HCT116 (cell line): ENCODE measurements at regions not wholly inside any gene's neighbourhood (a gene's known extent, or its start where the extent isn't known, plus 50 kb on each side); places are given as distances from the start of the nearest gene placed in this dataset.

Experiments used
- ATAC-seq: fragments of 200-7000 bp; cut with Tn5 transposase; 2 replicates; pipeline ENCODE4 v1.9.1; 2020; ENCODE audit warnings: mild to moderate bottlenecking, moderate library complexity
- BruUV-seq: library from RNA; stranded (reverse); fragments of 400-500 nt; replicated peaks from 2 replicates; lab custom pipeline; 2021; lab: Mats Ljungman, UMichigan
- CTCF ChIA-PET: fragments of 300-600 bp; sonication (Branson Sonifier 250); formaldehyde crosslinking; loops from one replicate; lab custom pipeline; 2021; ENCODE audit warnings: antibody characterized with exemption; lab: Charles Lee
- POLR2A ChIA-PET: fragments of 300-600, 350-600 bp; sonication (Branson Sonifier 250); formaldehyde crosslinking; loops from one replicate; lab custom pipeline; 2021; ENCODE audit warnings: antibody characterized with exemption; lab: Charles Lee
- RAD21 ChIA-PET, 2 experiments: fragments of 300-600 bp; sonication (Branson Sonifier 250); formaldehyde crosslinking; loops; one replicate each; lab custom pipeline; 2023; ENCODE audit warnings: low total read pairs in 2 of 2; ENCODE audit not compliant: uncharacterized antibody in 2 of 2, unreplicated experiment in 2 of 2, low non-redundant PET in 1 of 2; lab: Charles Lee
- DNase-seq: peaks from one replicate; pipeline ENCODE4 v3.0.0-alpha.2; 2010; ENCODE audit warnings: low read depth, low spot score
- H2AFZ ChIP-seq: fragments of 200-600 bp; shearing (Covaris generic), sonication (generic); 2 replicates; pipeline ENCODE4 v1.6.1; 2017; ENCODE audit warnings: low read depth, mixed run types, mixed read lengths, antibody characterized with exemption, low read length; ENCODE audit not compliant: poor library complexity, severe bottlenecking
- H3K27ac ChIP-seq: 2 replicates; pipeline ENCODE4 v1.5.1; 2012; ENCODE audit warnings: low read depth, low read length
- H3K27me3 ChIP-seq: fragments of 200-600 bp; sonication (generic); 2 replicates; pipeline ENCODE4 v1.6.1; 2016; ENCODE audit warnings: mixed run types, low read length, mixed read lengths; ENCODE audit not compliant: insufficient read depth
- H3K36me3 ChIP-seq, 2 experiments: fragments of 200-500 bp in 1 of 2; fragments of 200-600 bp in 1 of 2; sonication (Bioruptor generic) in 1 of 2; sonication (generic) in 1 of 2; 2 replicates each; pipeline versions ENCODE4 v1.5.1 to v1.6.1; 2014 to 2016; ENCODE audit warnings: low read length in 2 of 2, inconsistent platforms in 1 of 2, mixed read lengths in 1 of 2, mixed run types in 1 of 2; ENCODE audit not compliant: insufficient read depth in 2 of 2, control insufficient read depth in 1 of 2
- H3K4me1 ChIP-seq, 2 experiments: fragments of 200-600 bp in 1 of 2; sonication (generic) in 1 of 2; 2 replicates each; pipeline versions ENCODE4 v1.5.1 to v1.6.1; 2012 to 2017; ENCODE audit warnings: low read length in 2 of 2, inconsistent platforms in 1 of 2, mild to moderate bottlenecking in 1 of 2, mixed read lengths in 1 of 2, mixed run types in 1 of 2, moderate library complexity in 1 of 2; ENCODE audit not compliant: insufficient read depth in 2 of 2, control insufficient read depth in 1 of 2
- H3K4me2 ChIP-seq: fragments of 200-600 bp; sonication (generic); 2 replicates; pipeline ENCODE4 v1.6.1; 2017; ENCODE audit warnings: mixed run types, low read length, mixed read lengths
- H3K4me3 ChIP-seq, 2 experiments: fragments of 200-600 bp in 1 of 2; sonication (generic) in 1 of 2; replicated peaks in 1 of 2; 2 replicates each; pipeline ENCODE4 v1.5.1; 2011 to 2016; ENCODE audit warnings: low read length in 2 of 2, control low read depth in 1 of 2, low read depth in 1 of 2, mild to moderate bottlenecking in 1 of 2, mixed read lengths in 1 of 2, mixed run types in 1 of 2
- H3K79me2 ChIP-seq: fragments of 200-600 bp; sonication (generic); 2 replicates; pipeline ENCODE4 v1.6.1; 2017; ENCODE audit warnings: mild to moderate bottlenecking, mixed run types, low read length, moderate library complexity, mixed read lengths; ENCODE audit not compliant: insufficient read depth
- H3K9ac ChIP-seq: fragments of 200-600 bp; sonication (generic); 2 replicates; pipeline ENCODE4 v1.6.1; 2016; ENCODE audit warnings: low read length, mixed read lengths
- H3K9me2 ChIP-seq: fragments of 200-600 bp; sonication (generic), shearing (Covaris generic); 2 replicates; pipeline ENCODE4 v1.6.1; 2017; ENCODE audit warnings: mixed run types, mild to moderate bottlenecking, moderate library complexity; ENCODE audit not compliant: insufficient read depth
- H3K9me3 ChIP-seq, 2 experiments: fragments of 200-500 bp in 1 of 2; fragments of 200-600 bp in 1 of 2; sonication (Bioruptor generic) in 1 of 2; sonication (generic) in 1 of 2; 2 replicates each; pipeline ENCODE4 v1.6.1; 2014 to 2017; ENCODE audit warnings: low read length in 2 of 2, mixed read lengths in 2 of 2, inconsistent platforms in 1 of 2, low read depth in 1 of 2, mild to moderate bottlenecking in 1 of 2, mixed run types in 1 of 2, moderate library complexity in 1 of 2; ENCODE audit not compliant: control insufficient read depth in 1 of 2, insufficient read depth in 1 of 2
- H4K20me1 ChIP-seq: fragments of 200-600 bp; sonication (generic), shearing (Covaris generic); 2 replicates; pipeline ENCODE4 v1.6.1; 2017; ENCODE audit warnings: mixed run types, mild to moderate bottlenecking, moderate library complexity; ENCODE audit not compliant: insufficient read depth
- CBX3 ChIP-seq: IDR thresholded peaks from 2 replicates; pipeline ENCODE4 v1.6.1; 2012; ENCODE audit warnings: low read depth
- CEBPB ChIP-seq: IDR thresholded peaks from 2 replicates; pipeline ENCODE4 v1.6.1; 2012; ENCODE audit warnings: low read depth
- ELF1 ChIP-seq: IDR thresholded peaks from 2 replicates; pipeline ENCODE4 v1.6.1; 2012; ENCODE audit warnings: low read depth, borderline replicate concordance
- EZH2 ChIP-seq: fragments of 200-600 bp; sonication (generic); IDR thresholded peaks from 2 replicates; pipeline ENCODE4 v1.6.1; 2017; ENCODE audit warnings: antibody characterized with exemption, mixed run types
- EZH2phosphoT487 ChIP-seq: fragments of 200-600 bp; IDR thresholded peaks from 2 replicates; pipeline ENCODE4 v1.6.1; 2018; ENCODE audit warnings: antibody characterized with exemption, borderline replicate concordance
- FOSL1 ChIP-seq: IDR thresholded peaks from 2 replicates; pipeline ENCODE4 v1.6.1; 2012; ENCODE audit warnings: low read depth
- JUND ChIP-seq: IDR thresholded peaks from 2 replicates; pipeline ENCODE4 v1.6.1; 2012
- RAD21 ChIP-seq: IDR thresholded peaks from 2 replicates; pipeline ENCODE4 v1.6.1; 2012; ENCODE audit warnings: low read depth, mild to moderate bottlenecking
- SIN3A ChIP-seq: IDR thresholded peaks from 2 replicates; pipeline ENCODE4 v1.6.1; 2012; ENCODE audit warnings: low read depth
- TCF7L2 ChIP-seq: IDR thresholded peaks from 2 replicates; pipeline ENCODE4 v1.7.0; 2011; ENCODE audit warnings: borderline replicate concordance, inconsistent platforms; ENCODE audit not compliant: insufficient read depth, insufficient read length; ENCODE audit errors: extremely low read depth
- ZFX ChIP-seq: fragments of 450-650 bp; IDR thresholded peaks from 2 replicates; pipeline ENCODE4 v1.6.1; 2017
- intact Hi-C: fragments of 100-400 bp; cut with micrococcal nuclease; formaldehyde crosslinking; loops from 2 replicates; pipeline ENCODE4 v1.10.0; 2022
- TF ChIP-seq, protein P1 (sequence below): IDR thresholded peaks from 2 replicates; pipeline ENCODE4 v1.6.1; 2012
- TF ChIP-seq, protein P2 (sequence below): IDR thresholded peaks from 2 replicates; pipeline ENCODE4 v1.6.1; 2012; ENCODE audit warnings: low read depth

- no peaks in the 10 kb centered on the region for H3K9me3 ChIP-seq
- DNase-seq (no peak), ATAC-seq (no peak)
- no TSS peak for BruUV-seq
- ChIA-PET RAD21 (no interaction called here), CTCF (no interaction called here), POLR2A (no interaction called here)
- H3K27ac ChIP-seq: no peak overlapping the region
- H3K4me2 ChIP-seq: no peak overlapping the region
- H3K4me3 ChIP-seq: no peak overlapping the region
- peaks cover 0 to 3% of the 10 kb centered on the region in 2 experiments; a peak in 1 of 4 replicates for H3K4me1 ChIP-seq
- H3K27me3 ChIP-seq: no peaks in the 10 kb centered on the region
- H3K9ac ChIP-seq: no peak overlapping the region
- intact Hi-C loops: no loop called here
- H4K20me1 ChIP-seq: no peaks in the 10 kb centered on the region
- no peak overlapping the region for H2AFZ ChIP-seq
- TF ChIP-seq, protein P1, sequence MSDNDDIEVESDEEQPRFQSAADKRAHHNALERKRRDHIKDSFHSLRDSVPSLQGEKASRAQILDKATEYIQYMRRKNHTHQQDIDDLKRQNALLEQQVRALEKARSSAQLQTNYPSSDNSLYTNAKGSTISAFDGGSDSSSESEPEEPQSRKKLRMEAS: no peak
- H3K9me2 ChIP-seq: no peaks in the 10 kb centered on the region
- no peaks in the 10 kb centered on the region for H3K36me3 ChIP-seq
- H3K79me2 ChIP-seq: no peaks in the 10 kb centered on the region
These were observed 477.7 kb downstream of the IGSF11 start for GRCh38 chr3:118556983-118557382.

DNA sequence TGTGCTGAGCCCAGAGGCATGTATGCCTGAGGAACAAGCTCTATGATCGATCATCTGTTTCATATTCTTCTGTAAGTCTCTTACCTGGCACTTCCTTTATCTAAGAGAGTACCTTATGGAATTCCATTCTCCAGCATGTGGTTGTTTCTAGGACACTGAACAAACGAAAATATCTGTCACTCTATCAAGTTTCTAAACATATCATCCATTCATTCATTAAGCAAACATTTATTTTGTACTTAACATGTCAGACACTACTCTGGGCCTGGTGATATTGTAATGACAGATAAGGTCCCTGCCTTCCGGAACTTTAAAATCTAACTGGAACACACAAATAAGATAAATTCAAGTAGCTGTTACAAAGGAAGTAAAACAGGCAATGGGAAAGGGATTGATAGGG lies 477.1 kb downstream of the IGSF11 start:
- no peak for DNase-seq
- POLR2A ChIA-PET: no interaction called here

More for the DNA sequence above, 477.1 kb downstream of the IGSF11 start:
- no peaks in the 10 kb centered on the region for H4K20me1 ChIP-seq
- no peak overlapping the region for H3K27ac ChIP-seq
- H3K4me2 ChIP-seq: no peak overlapping the region
- no peak for TF ChIP-seq SIN3A
- TF ChIP-seq, protein P2, sequence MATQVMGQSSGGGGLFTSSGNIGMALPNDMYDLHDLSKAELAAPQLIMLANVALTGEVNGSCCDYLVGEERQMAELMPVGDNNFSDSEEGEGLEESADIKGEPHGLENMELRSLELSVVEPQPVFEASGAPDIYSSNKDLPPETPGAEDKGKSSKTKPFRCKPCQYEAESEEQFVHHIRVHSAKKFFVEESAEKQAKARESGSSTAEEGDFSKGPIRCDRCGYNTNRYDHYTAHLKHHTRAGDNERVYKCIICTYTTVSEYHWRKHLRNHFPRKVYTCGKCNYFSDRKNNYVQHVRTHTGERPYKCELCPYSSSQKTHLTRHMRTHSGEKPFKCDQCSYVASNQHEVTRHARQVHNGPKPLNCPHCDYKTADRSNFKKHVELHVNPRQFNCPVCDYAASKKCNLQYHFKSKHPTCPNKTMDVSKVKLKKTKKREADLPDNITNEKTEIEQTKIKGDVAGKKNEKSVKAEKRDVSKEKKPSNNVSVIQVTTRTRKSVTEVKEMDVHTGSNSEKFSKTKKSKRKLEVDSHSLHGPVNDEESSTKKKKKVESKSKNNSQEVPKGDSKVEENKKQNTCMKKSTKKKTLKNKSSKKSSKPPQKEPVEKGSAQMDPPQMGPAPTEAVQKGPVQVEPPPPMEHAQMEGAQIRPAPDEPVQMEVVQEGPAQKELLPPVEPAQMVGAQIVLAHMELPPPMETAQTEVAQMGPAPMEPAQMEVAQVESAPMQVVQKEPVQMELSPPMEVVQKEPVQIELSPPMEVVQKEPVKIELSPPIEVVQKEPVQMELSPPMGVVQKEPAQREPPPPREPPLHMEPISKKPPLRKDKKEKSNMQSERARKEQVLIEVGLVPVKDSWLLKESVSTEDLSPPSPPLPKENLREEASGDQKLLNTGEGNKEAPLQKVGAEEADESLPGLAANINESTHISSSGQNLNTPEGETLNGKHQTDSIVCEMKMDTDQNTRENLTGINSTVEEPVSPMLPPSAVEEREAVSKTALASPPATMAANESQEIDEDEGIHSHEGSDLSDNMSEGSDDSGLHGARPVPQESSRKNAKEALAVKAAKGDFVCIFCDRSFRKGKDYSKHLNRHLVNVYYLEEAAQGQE: no peak
- TF ChIP-seq RAD21: no peak
- no peak for TF ChIP-seq EZH2phosphoT487
- no peak for TF ChIP-seq ELF1
- TF ChIP-seq ZFX: no peak
- TF ChIP-seq FOSL1: no peak
- no peak for TF ChIP-seq EZH2
- no peak for TF ChIP-seq CBX3
- no peak for TF ChIP-seq TCF7L2
- TF ChIP-seq, protein P1: no peak
- no peak for TF ChIP-seq JUND
- TF ChIP-seq CEBPB: no peak
- H3K9me2 ChIP-seq: no peaks in the 10 kb centered on the region
- no peak for ATAC-seq
- H3K9me3 ChIP-seq: no peaks in the 10 kb centered on the region
- peaks cover 0 to 3% of the 10 kb centered on the region in 2 experiments; a peak in 1 of 4 replicates for H3K4me1 ChIP-seq
- H3K36me3 ChIP-seq: no peaks in the 10 kb centered on the region
- H2AFZ ChIP-seq: no peak overlapping the region
- no peak overlapping the region for H3K9ac ChIP-seq
- CTCF ChIA-PET: no interaction called here
- BruUV-seq: no TSS peak
- H3K27me3 ChIP-seq: no peaks in the 10 kb centered on the region
- no peak overlapping the region for H3K4me3 ChIP-seq
- intact Hi-C loops: no loop called here
- H3K79me2 ChIP-seq: no peaks in the 10 kb centered on the region
- RAD21 ChIA-PET: no interaction called here
